ENCODE measurements at regions not wholly inside any gene's neighbourhood (a gene's known extent, or its start where the extent isn't known, plus 50 kb on each side); places are given as distances from the start of the nearest gene placed in this dataset.

- TF ChIP-seq CTCF (IDR thresholded peaks at IDR 0.05; ENCODE audit: extremely low read depth, insufficient read depth, missing control alignments), result no peak
- in situ Hi-C loops (cut with MboI; ENCODE audit: low pct_unique_long_range_greater_than_20kb, low sequenced_read_pairs, unreplicated experiment), result no loop called here
- no peak for DNase-seq (ENCODE audit: low spot score)
These were observed 51.3 kb upstream of the PFKP start for GRCh38 chr10:3016016-3016415.

DNA sequence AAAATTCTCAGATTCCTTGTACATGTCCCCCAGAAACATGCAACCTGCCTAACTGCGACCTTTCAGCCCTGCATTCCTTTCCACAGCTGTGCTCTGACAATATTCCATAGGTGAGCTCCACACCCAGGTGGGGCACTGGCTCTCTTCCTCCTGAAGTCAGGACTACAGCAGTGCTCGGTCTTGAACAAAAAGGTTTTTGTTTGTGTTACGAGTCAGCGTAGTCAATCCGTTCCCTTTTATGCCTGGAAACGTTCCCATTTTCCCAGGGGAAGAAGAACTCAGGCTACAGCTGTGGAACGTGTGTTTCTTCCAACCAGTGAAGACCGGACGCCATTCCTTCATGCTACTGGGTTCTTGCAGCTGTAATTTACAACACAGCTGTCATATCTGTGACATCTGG lies 52.4 kb upstream of the PFKP start:
- no peak for TF ChIP-seq CTCF (IDR thresholded peaks at IDR 0.05; ENCODE audit: extremely low read depth, insufficient read depth, missing control alignments)
- no peak for DNase-seq (ENCODE audit: low spot score)
- in situ Hi-C loops (cut with MboI; ENCODE audit: low pct_unique_long_range_greater_than_20kb, low sequenced_read_pairs, unreplicated experiment), result no loop called here

DNA sequence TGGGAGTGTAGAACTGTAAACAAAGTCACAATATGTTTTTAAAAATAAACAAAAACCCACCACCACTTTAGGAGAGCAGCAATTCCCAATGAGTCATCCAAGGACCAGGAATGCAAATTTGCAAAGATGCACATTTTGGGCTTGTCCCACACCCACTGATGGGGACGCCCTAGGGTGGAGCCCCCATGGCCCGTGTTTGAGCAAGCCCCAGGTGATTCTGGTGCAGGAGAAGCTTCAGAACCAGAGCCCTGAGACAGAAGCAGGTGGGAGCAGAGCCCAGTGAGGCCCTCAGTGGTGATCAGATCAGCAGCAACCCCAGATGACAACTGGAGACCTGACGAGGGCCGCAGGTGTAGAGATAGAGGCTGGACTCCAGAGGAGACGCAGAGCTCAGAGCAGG lies 55.1 kb upstream of the PFKP start:
- no peak for DNase-seq (ENCODE audit: low spot score)
- in situ Hi-C loops (cut with MboI; ENCODE audit: low pct_unique_long_range_greater_than_20kb, low sequenced_read_pairs, unreplicated experiment), result no loop called here
- TF ChIP-seq CTCF (IDR thresholded peaks at IDR 0.05; ENCODE audit: extremely low read depth, insufficient read depth, missing control alignments), result no peak

GRCh38 chr10:3010816-3011460 lies 56.4 kb upstream of the PFKP start:
- no peak for DNase-seq (ENCODE audit: low spot score)
- in situ Hi-C loops (cut with MboI; ENCODE audit: low pct_unique_long_range_greater_than_20kb, low sequenced_read_pairs, unreplicated experiment), result no loop called here
- TF ChIP-seq CTCF (IDR thresholded peaks at IDR 0.05; ENCODE audit: extremely low read depth, insufficient read depth, missing control alignments), result no peak

GRCh38 chr10:3010334-3010733 lies 57.0 kb upstream of the PFKP start:
- no peak for TF ChIP-seq CTCF (IDR thresholded peaks at IDR 0.05; ENCODE audit: extremely low read depth, insufficient read depth, missing control alignments)
- no peak for DNase-seq (ENCODE audit: low spot score)
- in situ Hi-C loops (cut with MboI; ENCODE audit: low pct_unique_long_range_greater_than_20kb, low sequenced_read_pairs, unreplicated experiment), result no loop called here

DNA sequence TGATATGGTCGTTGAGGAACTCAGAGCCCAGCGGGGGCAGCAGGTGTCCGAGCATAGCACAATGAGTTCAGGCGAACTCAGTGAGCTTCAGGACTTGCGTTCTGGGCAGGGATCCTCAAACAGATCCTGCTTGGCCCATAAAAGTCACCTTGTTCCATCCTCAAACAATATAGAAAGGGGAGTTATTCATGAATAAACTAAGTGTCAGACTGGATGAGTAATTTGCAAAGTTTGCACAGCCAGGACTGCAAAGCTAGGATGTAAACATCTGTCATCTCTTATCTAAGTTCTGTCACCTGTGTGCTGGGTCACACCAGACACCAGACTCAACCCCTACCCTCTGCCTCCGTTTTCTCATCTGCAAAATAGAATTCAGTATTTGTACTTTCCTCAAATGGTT lies 58.0 kb upstream of the PFKP start:
- DNase-seq (ENCODE audit: low spot score), result no peak
- in situ Hi-C loops (cut with MboI; ENCODE audit: low pct_unique_long_range_greater_than_20kb, low sequenced_read_pairs, unreplicated experiment), result no loop called here
- no peak for TF ChIP-seq CTCF (IDR thresholded peaks at IDR 0.05; ENCODE audit: extremely low read depth, insufficient read depth, missing control alignments)

All from GM13977 (cell line).